GM21528 (cell line): ENCODE measurements at regions not wholly inside any gene's neighbourhood (a gene's known extent, or its start where the extent isn't known, plus 50 kb on each side); places are given as distances from the start of the nearest gene placed in this dataset.
"Not testable (repeated sequence)": the region's sequence is repeated elsewhere in the genome, so short reads cannot be mapped to it uniquely, and the experiment has no call there.

ENCODE experiments used
- ATAC-seq: cut with Tn5 transposase; IDR thresholded peaks from one replicate; pipeline ENCODE4 v1.9.1; 2021; ENCODE audit warnings: mild to moderate bottlenecking, moderate library complexity; ENCODE audit not compliant: unreplicated experiment, low FRiP score

DNA sequence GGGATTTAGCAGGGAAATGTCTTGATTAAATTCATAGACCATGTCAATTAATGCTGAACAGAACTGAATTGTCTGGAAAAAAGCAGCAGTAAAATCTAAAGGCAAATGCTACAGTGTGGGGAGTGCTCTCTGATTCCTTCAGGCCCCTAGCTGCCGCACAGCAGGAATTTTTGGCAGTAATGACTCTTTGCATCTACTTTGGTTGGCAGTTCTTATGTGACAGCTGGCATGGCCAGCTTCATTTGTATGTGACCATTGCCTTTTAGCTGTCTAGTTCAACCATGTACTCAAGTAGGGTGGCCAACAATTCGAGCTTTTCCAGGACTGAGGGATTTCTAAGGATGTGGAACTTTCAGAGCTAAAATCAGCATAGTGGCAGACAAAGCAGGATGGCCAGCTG is 499.1 kb upstream of the MAN1A1 start:
- ATAC-seq, result no peak

DNA sequence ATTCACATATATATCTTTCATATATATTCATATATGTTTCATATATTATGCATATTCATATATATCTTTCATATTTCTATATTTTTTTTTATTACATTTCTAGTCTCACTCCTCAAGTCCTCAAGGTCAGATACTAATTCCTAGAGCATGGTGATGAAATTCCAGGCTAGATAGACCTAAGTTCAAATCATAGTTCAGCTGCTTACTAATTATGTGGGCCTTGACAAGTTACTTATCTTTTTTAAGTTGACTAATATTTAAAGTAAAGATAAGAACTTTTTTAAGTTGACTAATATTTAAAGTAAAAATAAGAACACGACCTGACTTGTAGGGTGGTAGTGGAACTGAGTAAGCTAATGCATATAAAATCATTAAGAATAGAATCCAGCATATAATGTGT is 495.6 kb upstream of the MAN1A1 start:
- ATAC-seq, result no peak

DNA sequence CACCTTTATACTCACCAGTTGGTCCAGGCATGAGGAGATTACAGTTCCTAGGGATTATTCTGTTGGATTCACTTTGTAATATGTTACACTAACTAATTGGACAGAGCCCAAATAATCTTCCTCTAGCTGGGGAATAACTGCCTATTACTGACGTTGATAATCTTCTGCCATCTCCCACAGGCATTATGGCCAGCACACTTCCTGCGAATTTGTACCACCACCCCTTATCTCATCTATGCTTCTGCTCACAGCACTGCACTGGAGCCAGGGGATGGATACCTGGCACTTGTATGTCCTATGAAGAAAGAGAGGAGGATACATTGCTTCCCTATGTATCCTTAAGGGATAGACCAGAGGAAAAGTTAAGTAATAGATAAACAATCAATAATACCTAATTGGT is 494.8 kb upstream of the MAN1A1 start:
- ATAC-seq, result no peak

DNA sequence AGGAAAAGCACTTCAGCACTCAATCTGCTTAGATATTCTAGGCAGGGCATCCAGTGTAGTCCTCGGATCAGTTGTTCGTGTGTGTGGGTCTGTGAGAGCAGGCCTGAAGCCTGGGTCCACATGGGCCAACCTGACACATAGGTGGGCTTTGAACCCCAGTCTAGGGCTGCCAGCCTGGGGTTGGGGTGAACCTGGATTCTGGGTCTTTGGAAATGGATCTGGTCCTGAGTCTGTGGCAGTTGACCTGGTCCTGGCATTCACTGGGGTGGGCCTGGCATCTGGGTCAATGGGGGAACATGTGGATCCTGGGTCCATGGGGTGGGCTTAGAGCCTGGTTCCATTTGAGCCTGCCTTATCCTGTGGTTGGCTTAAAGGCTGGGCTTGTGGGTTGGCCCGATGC is 492.6 kb upstream of the MAN1A1 start:
- ATAC-seq, result no peak

DNA sequence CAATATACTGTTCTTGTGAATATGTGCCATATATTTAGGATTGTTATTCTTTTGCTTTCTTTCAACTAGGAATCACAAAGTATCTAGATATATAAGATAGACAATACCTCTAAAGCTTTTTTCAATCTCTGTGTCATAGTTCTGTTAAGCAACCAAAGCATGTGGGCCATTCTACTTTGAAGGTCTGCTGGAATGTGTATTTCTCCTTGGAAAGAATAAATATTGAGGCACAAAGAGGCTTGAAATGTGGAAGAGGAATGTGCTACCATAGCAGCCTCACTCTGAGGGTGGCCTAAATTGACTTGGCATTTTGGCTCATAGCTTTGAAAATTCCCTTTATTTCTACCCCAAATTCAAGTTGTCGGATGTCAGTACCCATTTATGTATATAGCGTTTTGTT is 488.5 kb upstream of the MAN1A1 start:
- no peak for ATAC-seq

DNA sequence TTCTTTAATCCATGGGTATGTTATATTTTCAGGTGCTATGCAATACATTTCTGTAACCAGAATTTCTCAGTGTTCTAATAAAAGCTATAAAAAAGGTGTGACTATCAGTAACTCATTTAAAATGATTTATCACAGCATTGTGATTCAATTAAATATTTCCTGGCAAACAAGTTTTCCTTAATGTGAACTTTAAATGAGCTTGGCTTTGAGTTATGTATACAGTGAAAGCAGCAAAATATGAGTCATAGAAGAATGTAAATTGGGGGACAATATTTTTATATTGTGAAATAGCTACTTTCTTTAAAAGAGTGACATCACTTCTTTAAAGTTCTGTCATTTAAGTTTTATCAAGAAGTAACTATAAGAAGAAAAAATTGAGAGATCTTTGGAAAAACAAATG is 484.9 kb upstream of the MAN1A1 start:
- no peak for ATAC-seq

DNA sequence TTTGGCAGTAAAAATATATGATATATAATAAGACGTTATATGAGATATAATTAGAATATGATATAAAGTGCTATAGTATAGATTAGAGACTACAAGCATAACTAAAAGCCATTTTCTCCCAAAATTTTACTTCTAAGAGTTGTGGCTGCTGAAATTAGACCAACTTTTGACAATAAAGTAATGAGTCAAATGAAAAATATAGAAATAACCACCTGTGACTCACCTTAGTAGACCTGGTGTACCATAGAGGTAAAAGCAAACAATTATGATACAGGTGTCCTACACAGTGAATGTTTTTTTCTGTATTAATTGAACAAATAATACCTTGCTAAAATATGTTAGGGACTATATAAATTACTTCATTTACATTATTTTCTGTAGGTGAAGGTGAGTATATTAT is 482.9 kb upstream of the MAN1A1 start:
- ATAC-seq, result no peak

DNA sequence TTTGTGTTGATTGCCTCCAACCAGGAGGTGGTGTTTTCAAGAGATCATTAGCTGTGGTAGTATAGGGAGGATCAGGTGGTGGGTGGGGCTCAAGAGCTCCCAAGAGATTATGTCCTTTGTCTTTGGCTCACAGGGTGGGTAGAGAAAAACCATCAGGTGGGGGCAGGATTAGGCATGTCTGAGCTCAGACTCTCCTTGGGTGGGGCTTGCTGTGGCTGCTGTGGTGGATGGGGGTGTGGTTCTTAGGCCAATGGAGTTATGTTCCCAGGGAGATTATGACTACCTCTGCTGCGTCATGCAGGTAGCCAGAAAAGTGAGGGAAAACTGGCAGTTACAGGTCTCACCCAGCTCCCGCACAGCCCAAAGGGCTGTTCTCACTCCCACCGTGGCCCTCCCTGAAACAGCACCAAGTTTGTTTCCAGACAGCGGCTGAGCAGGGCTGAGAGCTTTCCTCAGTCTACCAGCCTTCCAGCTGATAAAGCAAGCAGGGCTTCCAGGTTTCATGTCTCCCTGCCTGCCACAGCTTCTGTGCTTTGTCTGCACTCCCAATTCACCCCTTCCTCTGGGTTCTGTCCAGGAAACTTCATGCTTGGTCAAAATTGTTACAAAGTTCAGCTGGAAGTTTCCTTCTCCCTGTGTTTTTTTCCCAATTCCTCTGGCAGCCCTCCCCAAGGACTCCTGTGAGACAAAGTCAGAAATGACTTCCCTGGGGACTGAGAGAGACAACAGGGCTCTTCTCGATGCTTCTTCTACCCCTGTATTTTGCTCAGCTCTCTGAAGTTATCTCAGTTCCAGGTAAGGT is 481.1 kb upstream of the MAN1A1 start:
- ATAC-seq, result no peak

DNA sequence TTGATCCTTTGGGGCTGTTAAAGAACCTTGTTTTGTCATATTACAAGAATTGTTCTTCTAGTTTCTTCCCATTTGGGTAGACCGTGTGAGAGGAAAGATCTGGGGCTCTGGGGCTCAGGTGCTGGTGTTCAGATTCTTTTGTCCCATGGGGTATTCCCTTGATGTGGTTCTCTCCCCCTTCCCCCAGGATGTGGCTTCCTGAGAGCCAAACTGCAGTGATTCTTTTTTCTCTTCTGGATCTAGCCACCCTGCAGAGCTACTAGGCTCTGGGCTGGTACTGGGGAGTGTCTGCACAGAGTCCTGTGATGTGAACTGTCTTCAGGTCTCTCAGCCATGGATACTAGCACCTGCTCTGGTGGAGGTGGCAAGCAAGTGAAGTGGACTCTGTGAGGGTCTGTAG is 480.5 kb upstream of the MAN1A1 start:
- no peak for ATAC-seq

DNA sequence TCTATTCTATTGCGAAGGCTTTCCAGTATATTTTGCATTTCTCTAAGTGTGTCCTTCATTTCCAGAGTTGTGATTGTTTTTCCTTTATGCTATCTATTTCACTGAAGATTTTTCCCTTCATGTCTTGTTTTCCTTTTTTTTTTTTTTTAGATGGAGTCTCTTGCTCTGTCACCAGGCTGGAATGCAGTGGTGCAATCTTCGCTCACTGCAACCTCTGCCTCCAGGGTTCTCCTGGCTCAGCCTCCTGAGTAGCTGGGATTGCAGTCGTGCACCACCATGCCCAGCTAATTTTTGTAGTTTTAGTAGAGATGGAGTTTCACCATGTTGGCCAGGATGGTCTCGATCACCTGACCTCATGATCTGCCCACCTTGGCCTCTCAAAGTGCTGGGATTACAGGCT is 479.9 kb upstream of the MAN1A1 start:
- ATAC-seq, result not testable (repeated sequence)

DNA sequence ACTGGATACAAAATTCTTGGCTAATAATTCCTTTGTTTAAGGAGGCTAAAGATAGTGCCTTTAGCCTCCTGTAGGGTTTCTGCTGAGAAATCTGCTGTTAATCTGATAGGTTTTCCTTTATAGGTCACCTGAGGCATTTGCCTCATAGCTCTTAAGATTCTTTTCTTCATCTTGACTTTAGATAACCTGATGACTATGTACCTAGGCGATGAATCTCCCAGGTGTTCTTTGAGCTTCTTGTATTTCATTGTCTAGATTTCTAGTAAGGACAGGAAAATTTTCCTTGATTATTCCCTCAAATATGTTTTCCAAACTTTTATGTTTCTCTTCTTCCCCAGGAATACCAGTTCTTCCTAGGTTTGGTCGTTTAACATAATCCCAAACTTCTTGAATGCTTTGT is 479.4 kb upstream of the MAN1A1 start:
- ATAC-seq, result no peak

DNA sequence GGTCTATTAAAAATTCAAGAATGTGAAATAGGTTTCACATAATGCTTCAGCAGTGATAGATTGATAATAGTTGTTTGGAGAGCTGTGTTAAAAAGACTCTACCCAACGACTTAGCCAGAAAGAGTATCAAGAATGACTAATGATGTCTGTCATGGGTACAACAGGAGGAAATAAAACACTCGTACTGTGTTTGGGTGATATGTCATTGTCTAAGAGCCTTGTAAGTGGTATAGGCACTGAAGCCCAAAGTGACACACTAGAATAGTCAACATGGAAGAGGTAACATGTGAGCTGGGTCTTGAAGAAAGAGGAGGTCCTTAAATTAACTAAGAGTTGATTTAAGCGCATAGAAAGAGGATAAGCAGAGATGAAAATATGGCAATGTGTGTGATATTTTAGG is 471.8 kb upstream of the MAN1A1 start:
- ATAC-seq, result no peak

DNA sequence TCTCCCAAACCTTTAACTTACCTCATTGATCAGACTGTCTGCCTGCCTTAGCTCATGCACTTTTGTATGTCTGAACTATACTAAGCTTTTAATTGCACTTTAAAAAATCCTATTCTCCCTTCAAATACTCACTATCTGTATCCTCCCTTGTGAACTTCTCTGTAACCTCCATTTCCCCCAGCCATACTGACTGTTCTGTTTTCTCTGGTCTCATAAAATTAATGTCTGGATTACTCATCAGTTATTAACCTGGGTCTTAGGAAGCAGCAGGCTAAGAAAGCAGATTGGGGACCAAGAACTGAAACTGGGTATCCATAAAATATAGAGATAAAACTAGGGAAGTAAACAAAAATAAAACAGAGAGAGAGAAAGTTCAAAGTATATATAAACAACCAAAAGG is 469.3 kb upstream of the MAN1A1 start:
- ATAC-seq, result no peak

DNA sequence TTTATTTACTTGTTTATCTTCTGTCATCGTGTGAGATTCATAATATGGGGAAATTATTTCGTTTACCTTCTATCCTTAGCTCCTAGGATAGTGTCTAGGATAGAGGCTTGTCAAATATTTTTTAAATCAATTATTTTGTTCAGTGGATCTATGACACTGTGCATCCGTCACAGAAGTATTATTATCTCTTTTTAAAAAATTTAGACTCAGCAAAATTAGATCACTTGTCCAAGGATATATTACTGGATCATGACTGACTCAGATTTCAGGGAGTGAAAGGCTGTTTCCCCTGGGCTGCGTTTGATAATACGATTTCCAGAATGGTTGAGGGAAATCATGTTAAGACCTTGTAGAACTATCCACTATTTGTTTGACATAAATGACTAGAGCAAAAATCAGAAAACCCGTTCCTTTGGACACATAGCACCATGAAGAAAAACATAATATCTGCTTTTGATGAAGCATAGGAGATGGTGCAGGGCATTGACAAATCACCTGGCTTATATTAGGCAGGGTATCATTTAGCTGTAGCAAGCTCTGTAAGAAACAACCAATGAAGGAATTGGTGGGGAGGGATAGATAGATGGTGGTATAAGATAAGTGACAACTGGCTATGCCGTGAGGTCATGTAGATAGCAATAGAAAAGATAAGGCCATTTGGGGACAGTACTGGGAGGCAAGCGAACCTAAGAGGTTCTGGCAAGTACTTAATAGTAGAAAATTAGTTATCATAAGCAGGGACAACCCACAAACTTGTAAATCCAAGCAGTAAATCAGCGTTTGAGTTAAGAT is 465.2 kb upstream of the MAN1A1 start:
- ATAC-seq, result no peak

DNA sequence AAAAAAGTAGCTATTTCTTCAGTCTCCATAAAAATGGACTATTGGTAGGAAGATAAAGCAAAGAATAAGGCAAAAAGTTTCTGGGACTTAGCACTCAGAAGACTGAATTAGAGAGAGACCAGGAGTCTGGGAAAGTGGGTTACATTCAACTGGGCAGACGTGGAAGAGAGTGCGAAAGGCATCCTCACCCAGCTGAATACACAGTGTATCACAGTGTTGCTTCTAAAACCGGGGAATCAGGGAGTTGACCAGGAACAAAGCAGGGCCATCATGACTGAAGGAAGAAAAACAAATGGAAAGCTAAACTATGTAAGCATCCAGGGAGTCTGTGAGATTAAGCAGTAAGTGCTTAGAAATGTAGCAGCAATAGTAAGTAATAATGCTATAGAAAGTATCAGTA is 452.9 kb upstream of the MAN1A1 start:
- no peak for ATAC-seq

DNA sequence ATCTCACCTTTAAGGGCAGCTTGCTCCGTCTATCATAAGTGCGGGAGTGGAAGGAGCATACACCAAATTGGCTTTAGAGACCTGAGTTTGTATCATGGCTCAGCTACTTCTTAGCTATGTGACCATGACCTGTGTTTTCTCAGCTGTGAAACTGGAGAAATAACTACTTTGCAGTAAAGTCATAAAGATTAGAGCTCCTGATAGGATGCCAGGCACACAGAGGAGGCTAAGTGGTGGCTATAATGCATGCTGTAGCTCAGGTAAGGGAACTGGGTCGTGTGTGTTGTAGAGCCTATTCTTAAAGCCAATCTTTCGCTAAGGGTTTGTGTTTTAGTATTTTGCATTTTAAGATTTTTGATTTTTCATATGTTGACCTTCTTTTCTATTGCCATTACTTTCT is 451.5 kb upstream of the MAN1A1 start:
- no peak for ATAC-seq

DNA sequence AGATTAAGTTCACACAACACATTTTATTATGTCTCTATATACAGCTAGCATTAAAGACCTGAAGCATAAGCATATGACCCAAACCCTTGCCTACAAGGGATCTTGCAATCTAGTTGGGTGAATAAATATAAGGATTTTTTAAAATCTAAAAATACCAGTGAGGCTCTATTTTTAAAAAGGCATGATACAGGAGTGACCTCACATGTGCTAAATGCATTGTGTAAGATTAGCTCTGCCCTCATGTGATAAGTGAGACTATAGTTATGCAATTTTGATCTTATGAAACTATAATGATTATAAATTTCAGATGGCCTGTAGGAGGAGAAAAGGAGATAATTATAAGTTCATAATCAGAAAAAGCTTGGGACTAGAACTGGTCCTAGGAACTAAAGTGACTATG is 451.0 kb upstream of the MAN1A1 start:
- ATAC-seq, result no peak

DNA sequence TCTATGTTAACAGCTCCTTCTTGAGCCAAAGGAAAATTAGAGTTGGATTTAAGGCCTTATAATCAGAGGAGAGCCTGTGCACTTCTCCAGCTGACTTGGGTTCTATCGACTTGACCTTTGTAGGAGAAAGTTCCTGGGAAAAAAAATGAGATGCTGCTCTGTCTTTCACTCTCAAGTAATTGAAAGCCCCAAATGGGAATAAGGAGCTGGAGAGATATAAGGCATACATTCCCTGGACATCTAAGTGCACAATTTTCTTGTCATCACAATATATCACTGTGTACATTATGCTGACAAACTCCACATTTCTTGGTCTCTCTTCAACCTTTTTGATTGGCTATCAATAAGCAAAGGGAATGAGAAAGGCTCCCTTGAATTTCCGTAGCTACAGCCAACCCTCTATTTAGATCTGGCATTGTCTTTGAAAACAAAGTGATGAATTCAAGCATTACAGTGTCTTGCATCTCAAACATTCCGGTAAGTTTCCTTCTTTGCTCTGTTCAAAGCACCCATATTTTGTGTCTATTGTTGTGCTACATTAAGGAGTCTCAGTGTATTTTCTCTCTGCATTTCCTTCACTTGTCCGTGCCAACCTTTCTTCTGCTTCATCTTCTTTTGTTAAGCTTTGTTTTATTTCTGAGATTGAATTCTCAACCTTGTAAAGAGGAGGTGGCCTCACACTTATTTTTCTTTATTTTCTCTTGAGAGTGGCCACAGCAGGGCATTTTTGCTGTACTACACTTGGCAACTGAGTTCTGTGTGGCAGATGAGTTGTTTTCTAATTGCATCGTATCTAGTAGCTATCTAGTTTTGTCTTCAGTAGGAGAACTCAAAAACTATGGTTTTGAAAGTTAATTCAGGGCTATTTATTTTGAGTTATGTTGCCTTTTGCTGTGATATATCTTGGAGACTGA is 450.3 kb upstream of the MAN1A1 start:
- no peak for ATAC-seq

DNA sequence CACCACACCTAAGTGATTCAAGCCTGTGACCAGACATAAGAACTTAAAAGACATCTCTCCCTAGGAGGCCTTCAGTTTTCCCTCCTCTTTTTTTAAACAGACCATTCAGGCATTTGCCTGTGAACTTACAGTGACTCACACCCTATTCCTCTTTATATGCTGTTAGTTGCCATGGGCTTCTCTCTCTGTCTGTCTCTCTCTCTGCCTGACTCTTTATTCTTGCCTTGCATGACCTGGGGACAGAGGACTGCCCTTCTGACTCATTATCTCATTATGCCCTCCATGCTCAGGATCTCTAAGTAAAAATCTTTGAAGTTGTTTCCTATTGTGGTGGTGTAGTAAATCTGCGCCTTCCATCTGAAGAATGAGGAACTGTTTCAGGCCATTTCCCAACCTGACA is 442.2 kb upstream of the MAN1A1 start:
- ATAC-seq, result no peak

DNA sequence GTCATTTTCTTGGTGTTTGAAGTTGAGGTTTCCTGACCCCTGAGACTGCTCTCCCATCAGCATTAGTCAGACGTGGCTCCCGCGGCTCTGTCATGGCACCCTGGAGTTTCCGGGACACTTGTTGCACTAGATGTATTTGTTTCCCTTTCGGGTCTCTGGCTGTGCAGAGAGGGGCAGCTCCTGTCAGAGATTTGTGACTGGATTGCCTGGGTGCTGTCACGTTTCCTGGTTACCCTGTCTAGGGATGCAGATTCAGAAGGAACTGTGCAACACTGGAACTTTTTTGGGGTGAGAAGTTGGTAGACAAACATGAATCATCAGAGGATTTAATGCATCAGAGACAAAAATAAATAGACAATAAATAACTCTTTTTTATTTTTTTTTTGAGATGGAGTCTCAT is 431.8 kb upstream of the MAN1A1 start:
- no peak for ATAC-seq

DNA sequence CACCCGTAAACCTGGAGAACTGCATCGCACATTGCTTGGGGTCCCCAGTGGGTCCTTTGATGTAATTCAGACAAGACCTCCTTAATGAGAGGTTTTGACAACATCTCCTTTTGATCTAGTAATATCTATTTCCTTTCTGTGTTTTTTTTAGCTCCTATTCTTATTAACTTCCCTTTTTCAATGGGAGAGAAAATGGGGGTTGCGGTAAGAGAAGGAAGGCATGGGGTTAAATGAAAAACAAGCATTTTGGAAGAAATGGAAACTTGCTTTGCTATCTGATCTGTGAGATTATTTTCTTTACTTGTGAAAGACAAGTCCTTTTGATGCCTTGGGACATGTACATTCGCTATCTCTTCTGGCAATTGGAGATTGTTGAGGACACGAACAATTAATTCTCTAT is 418.6 kb upstream of the MAN1A1 start:
- no peak for ATAC-seq
